ENCODE measurements at regions not wholly inside any gene's neighbourhood (a gene's known extent, or its start where the extent isn't known, plus 50 kb on each side); places are given as distances from the start of the nearest gene placed in this dataset.

GRCh38 chr5:97820138-97820537, 637.1 kb upstream of the RIOK2 start:
- FAIRE-seq: no peak

GRCh38 chr5:97832645-97833296, 649.7 kb upstream of the RIOK2 start:
- DNase-seq (ENCODE audit: low spot score in 2 of 2) (no peak), FAIRE-seq (no peak)

More at GRCh38 chr5:97820138-97820537, 637.1 kb upstream of the RIOK2 start:
- no peak for DNase-seq (ENCODE audit: low spot score in 2 of 2)

- DNase-seq (ENCODE audit: low spot score in 2 of 2) (no peak), FAIRE-seq (no peak)
Observed at GRCh38 chr5:97834561-97834960, 651.5 kb upstream of the RIOK2 start.

- FAIRE-seq: no peak
Observed at GRCh38 chr5:97835112-97835511, 652.1 kb upstream of the RIOK2 start.

GRCh38 chr5:97836816-97837215, 653.8 kb upstream of the RIOK2 start:
- FAIRE-seq (no peak), DNase-seq (ENCODE audit: low spot score in 2 of 2) (no peak)

More at GRCh38 chr5:97835112-97835511, 652.1 kb upstream of the RIOK2 start:
- DNase-seq (ENCODE audit: low spot score in 2 of 2): no peak

- DNase-seq (ENCODE audit: low spot score in 2 of 2) (no peak), FAIRE-seq (no peak)
Observed at GRCh38 chr5:97838214-97838613, 655.2 kb upstream of the RIOK2 start.

- FAIRE-seq (no peak), DNase-seq (ENCODE audit: low spot score in 2 of 2) (no peak)
Observed at GRCh38 chr5:97839341-97840086, 656.5 kb upstream of the RIOK2 start.

GRCh38 chr5:97840643-97841042, 657.6 kb upstream of the RIOK2 start:
- FAIRE-seq (no peak), DNase-seq (ENCODE audit: low spot score in 2 of 2) (no peak)

- FAIRE-seq (no peak), DNase-seq (ENCODE audit: low spot score in 2 of 2) (no peak)
Observed at GRCh38 chr5:97842687-97843086, 659.6 kb upstream of the RIOK2 start.

- FAIRE-seq: no peak
- no peak for DNase-seq (ENCODE audit: low spot score in 2 of 2)
Observed at GRCh38 chr5:97844797-97845196, 661.8 kb upstream of the RIOK2 start.

GRCh38 chr5:97846643-97847042, 663.6 kb upstream of the RIOK2 start:
- DNase-seq (ENCODE audit: low spot score in 2 of 2) (no peak), FAIRE-seq (no peak)

GRCh38 chr5:97847920-97848631, 665.0 kb upstream of the RIOK2 start:
- DNase-seq (ENCODE audit: low spot score in 2 of 2) (no peak), FAIRE-seq (no peak)

- FAIRE-seq: no peak
- no peak for DNase-seq (ENCODE audit: low spot score in 2 of 2)
Observed at GRCh38 chr5:97851036-97851435, 668.0 kb upstream of the RIOK2 start.

GRCh38 chr5:97854871-97855762, 672.1 kb upstream of the RIOK2 start:
- DNase-seq (ENCODE audit: low spot score in 2 of 2): no peak
- FAIRE-seq: no peak

- no peak for FAIRE-seq
- DNase-seq (ENCODE audit: low spot score in 2 of 2): no peak
Observed at GRCh38 chr5:97874491-97874890, 691.4 kb upstream of the RIOK2 start.

GRCh38 chr5:97876272-97876671, 693.2 kb upstream of the RIOK2 start:
- DNase-seq (ENCODE audit: low spot score in 2 of 2): no peak
- FAIRE-seq: no peak

- FAIRE-seq: no peak
- no peak for DNase-seq (ENCODE audit: low spot score in 2 of 2)
Observed at GRCh38 chr5:97877588-97877987, 694.5 kb upstream of the RIOK2 start.

GRCh38 chr5:97888439-97888838, 705.4 kb upstream of the RIOK2 start:
- FAIRE-seq: no peak
- no peak for DNase-seq (ENCODE audit: low spot score in 2 of 2)

GRCh38 chr5:97891971-97892370, 708.9 kb upstream of the RIOK2 start:
- no peak for FAIRE-seq

GRCh38 chr5:97903742-97904141, 720.7 kb upstream of the RIOK2 start:
- no peak for DNase-seq (ENCODE audit: low spot score in 2 of 2)
- FAIRE-seq: no peak

More at GRCh38 chr5:97891971-97892370, 708.9 kb upstream of the RIOK2 start:
- DNase-seq (ENCODE audit: low spot score in 2 of 2): no peak
